ENCODE measurements at regions not wholly inside any gene's neighbourhood (a gene's known extent, or its start where the extent isn't known, plus 50 kb on each side); places are given as distances from the start of the nearest gene placed in this dataset.

- TF ChIP-seq CTCF (IDR thresholded peaks at IDR 0.05; ENCODE audit: poor library complexity) = no peak
- TF ChIP-seq EZH2 (IDR thresholded peaks at IDR 0.05; ENCODE audit: borderline replicate concordance) = no peak
These were observed 289.8 kb downstream of the ICOS start for GRCh38 chr2:204226305-204226880.
